ENCODE measurements at regions not wholly inside any gene's neighbourhood (a gene's known extent, or its start where the extent isn't known, plus 50 kb on each side); places are given as distances from the start of the nearest gene placed in this dataset.

GRCh38 chr3:159773706-159774105 is 214.9 kb upstream of the IL12A start:
- ATAC-seq (no peak), DNase-seq (ENCODE audit: low read depth, low spot score) (no peak)
- no peak for TF ChIP-seq RAD21 (IDR thresholded peaks at IDR 0.05; ENCODE audit: low read depth)
- TF ChIP-seq CBX3 (IDR thresholded peaks at IDR 0.05; ENCODE audit: low read depth): no peak
- TF ChIP-seq SRF (IDR thresholded peaks at IDR 0.05; ENCODE audit: low read depth): no peak
- TF ChIP-seq FOSL1 (IDR thresholded peaks at IDR 0.05; ENCODE audit: low read depth): no peak
- no peak for TF ChIP-seq JUND (IDR thresholded peaks at IDR 0.05)
- ChIA-PET RAD21 (ENCODE audit: low non-redundant PET in 1 of 2, low total read pairs in 2 of 2, uncharacterized antibody in 2 of 2, unreplicated experiment in 2 of 2) (no interaction called here), CTCF (no interaction called here), POLR2A (no interaction called here)
- H3K4me1 ChIP-seq (ENCODE audit: control insufficient read depth in 1 of 2, insufficient read depth in 2 of 2, low read length in 2 of 2): peaks cover 15 to 21% of the 10 kb centered on the region in 2 experiments
- H3K79me2 ChIP-seq (ENCODE audit: insufficient read depth, low read length): peaks cover 33% of the 10 kb centered on the region
- no peaks in the 10 kb centered on the region for H3K27me3 ChIP-seq (ENCODE audit: insufficient read depth, low read length)
- BruUV-seq (replicated peaks): no TSS peak
- H3K4me3 ChIP-seq (replicated peaks in 1 of 2; ENCODE audit: low read depth in 1 of 2, low read length in 2 of 2): no peak overlapping the region
- intact Hi-C loops (cut with micrococcal nuclease): no loop called here
- H3K27ac ChIP-seq (ENCODE audit: low read depth, low read length): no peak overlapping the region
- H3K9ac ChIP-seq (ENCODE audit: low read length): no peak overlapping the region
- H3K36me3 ChIP-seq (ENCODE audit: control insufficient read depth in 1 of 2, insufficient read depth in 2 of 2, low read length in 2 of 2): no peaks in the 10 kb centered on the region; a peak in 1 of 4 replicates
- no peaks in the 10 kb centered on the region for H3K9me2 ChIP-seq (ENCODE audit: insufficient read depth)
- H3K9me3 ChIP-seq (ENCODE audit: control insufficient read depth in 1 of 2, insufficient read depth in 1 of 2, low read depth in 1 of 2, low read length in 2 of 2): no peaks in the 10 kb centered on the region
- no peaks in the 10 kb centered on the region for H4K20me1 ChIP-seq (ENCODE audit: insufficient read depth)
- H3K4me2 ChIP-seq (ENCODE audit: low read length): no peak overlapping the region
- no peak overlapping the region for H2AFZ ChIP-seq (ENCODE audit: low read depth, low read length, poor library complexity, severe bottlenecking)

- H3K4me3 ChIP-seq (replicated peaks in 1 of 2; ENCODE audit: low read depth in 1 of 2, low read length in 2 of 2): no peak overlapping the region
- H4K20me1 ChIP-seq (ENCODE audit: insufficient read depth): no peaks in the 10 kb centered on the region
- ATAC-seq (peak; percentile 82), DNase-seq (ENCODE audit: low read depth, low spot score) (no peak)
- H3K79me2 ChIP-seq (ENCODE audit: insufficient read depth, low read length): peaks cover 30% of the 10 kb centered on the region
- ChIA-PET RAD21 (ENCODE audit: low non-redundant PET in 1 of 2, low total read pairs in 2 of 2, uncharacterized antibody in 2 of 2, unreplicated experiment in 2 of 2) (no interaction called here), POLR2A (interaction anchor here (1.4 kb wide), 1 partner anchor 11 kb away, joined by 3 read pairs; no protein-coding TSS in a partner anchor), CTCF (no interaction called here)
- no peaks in the 10 kb centered on the region for H3K27me3 ChIP-seq (ENCODE audit: insufficient read depth, low read length)
- H3K27ac ChIP-seq (ENCODE audit: low read depth, low read length): no peak overlapping the region; the same call in 1 of the 2 replicates
- peaks cover 15 to 29% of the 10 kb centered on the region in 2 experiments for H3K4me1 ChIP-seq (ENCODE audit: control insufficient read depth in 1 of 2, insufficient read depth in 2 of 2, low read length in 2 of 2)
- intact Hi-C loops (cut with micrococcal nuclease): no loop called here
- no peaks in the 10 kb centered on the region; a peak in 1 of 4 replicates for H3K36me3 ChIP-seq (ENCODE audit: control insufficient read depth in 1 of 2, insufficient read depth in 2 of 2, low read length in 2 of 2)
- no peaks in the 10 kb centered on the region for H3K9me2 ChIP-seq (ENCODE audit: insufficient read depth)
- TF ChIP-seq REST (IDR thresholded peaks at IDR 0.05; ENCODE audit: low read depth) (no peak), MAX (IDR thresholded peaks at IDR 0.05) (peak; percentile 47; the same call in 1 of the 2 replicates), CBX3 (IDR thresholded peaks at IDR 0.05; ENCODE audit: low read depth) (0 out of 2 replicates have a peak, but pooled peaks have one; percentile 17), SIN3A (IDR thresholded peaks at IDR 0.05; ENCODE audit: low read depth) (0 out of 2 replicates have a peak, but pooled peaks have one; percentile 28), ZNF274 (IDR thresholded peaks at IDR 0.05; ENCODE audit: low read depth, low read length) (no peak), SRF (IDR thresholded peaks at IDR 0.05; ENCODE audit: low read depth) (peak; percentile 95)
- no peak overlapping the region for H2AFZ ChIP-seq (ENCODE audit: low read depth, low read length, poor library complexity, severe bottlenecking)
- H3K9ac ChIP-seq (ENCODE audit: low read length): no peak overlapping the region
- H3K9me3 ChIP-seq (ENCODE audit: control insufficient read depth in 1 of 2, insufficient read depth in 1 of 2, low read depth in 1 of 2, low read length in 2 of 2): no peaks in the 10 kb centered on the region
- no TSS peak for BruUV-seq (replicated peaks)
- H3K4me2 ChIP-seq (ENCODE audit: low read length): peak overlapping the region; percentile 33; the same call in 1 of the 2 replicates
Measured at GRCh38 chr3:159775372-159775961, 213.2 kb upstream of the IL12A start.

All from HCT116 (cell line).